VCaP (cell line): ENCODE measurements at regions not wholly inside any gene's neighbourhood (a gene's known extent, or its start where the extent isn't known, plus 50 kb on each side); places are given as distances from the start of the nearest gene placed in this dataset.
A peak's percentile ranks its signal among the peaks of the same experiment; 100 is the strongest.

ENCODE experiments used
- H3K27ac ChIP-seq: fragments of 450-650 bp; 2 replicates; pipeline ENCODE4 v1.5.1; 2017
- CTCF ChIP-seq: fragments of 450-650 bp; conservative IDR thresholded peaks from 2 replicates; pipeline ENCODE4 v1.5.1; 2017; ENCODE audit warnings: mild to moderate bottlenecking, moderate library complexity

- no peak for TF ChIP-seq CTCF
- H3K27ac ChIP-seq = peak overlapping the region; percentile 54
These were observed 121.3 kb upstream of the CADM1 start for GRCh38 chr11:115625502-115625901.

- no peak for TF ChIP-seq CTCF
- H3K27ac ChIP-seq = no peak overlapping the region
These were observed 119.8 kb upstream of the CADM1 start for GRCh38 chr11:115624065-115624464.

- no peak overlapping the region for H3K27ac ChIP-seq
- no peak for TF ChIP-seq CTCF
These were observed 118.8 kb upstream of the CADM1 start for GRCh38 chr11:115623021-115623451.

- TF ChIP-seq CTCF = no peak
- no peak overlapping the region for H3K27ac ChIP-seq
These were observed 114.2 kb upstream of the CADM1 start for GRCh38 chr11:115618428-115618827.

- no peak for TF ChIP-seq CTCF
- H3K27ac ChIP-seq = no peak overlapping the region
These were observed 113.6 kb upstream of the CADM1 start for GRCh38 chr11:115617767-115618166.

- H3K27ac ChIP-seq = no peak overlapping the region
- no peak for TF ChIP-seq CTCF
These were observed 112.8 kb upstream of the CADM1 start for GRCh38 chr11:115616971-115617370.

GRCh38 chr11:115613986-115614632, 109.9 kb upstream of the CADM1 start:
- TF ChIP-seq CTCF = no peak
- H3K27ac ChIP-seq = no peak overlapping the region
